ENCODE measurements at regions not wholly inside any gene's neighbourhood (a gene's known extent, or its start where the extent isn't known, plus 50 kb on each side); places are given as distances from the start of the nearest gene placed in this dataset.

DNA sequence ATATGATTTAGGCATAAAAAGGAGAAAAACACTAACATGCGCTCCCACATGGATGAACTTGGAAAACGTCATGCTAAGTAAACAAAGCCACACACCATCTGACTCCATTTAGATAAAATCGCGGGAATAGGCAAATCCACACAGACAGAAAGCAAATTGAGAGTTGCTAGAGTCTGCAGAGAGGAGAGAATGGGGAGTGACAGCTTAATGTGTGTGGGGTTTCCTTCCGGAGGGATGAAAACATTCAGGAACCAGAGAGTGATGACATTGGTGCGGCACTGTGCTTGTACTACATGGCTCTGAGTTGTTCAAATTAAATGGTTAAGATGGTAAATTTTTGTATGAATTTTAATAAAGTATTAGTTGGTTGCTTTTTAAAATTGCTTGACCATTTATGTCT, 482.9 kb upstream of the AKR1E2 start:
- intact Hi-C loops (cut with DNase I): no loop called here
- no peaks in the 10 kb centered on the region for H3K27me3 ChIP-seq
- no peaks in the 10 kb centered on the region for H3K36me3 ChIP-seq
- 93% methylated on average over 6 of the region's 6 CpGs for WGBS, 2 donors
- H3K4me3 ChIP-seq (replicated peaks in 1 of 3): no peak overlapping the region
- H3K27ac ChIP-seq: no peak overlapping the region
- DNase-seq: no peak
- H3K4me1 ChIP-seq: peaks cover 6 to 35% of the 10 kb centered on the region in 2 donors
- TF ChIP-seq CTCF (IDR thresholded peaks at IDR 0.05): no peak
- TF ChIP-seq POLR2A (IDR thresholded peaks at IDR 0.05): no peak
- H3K9me3 ChIP-seq: no peaks in the 10 kb centered on the region

DNA sequence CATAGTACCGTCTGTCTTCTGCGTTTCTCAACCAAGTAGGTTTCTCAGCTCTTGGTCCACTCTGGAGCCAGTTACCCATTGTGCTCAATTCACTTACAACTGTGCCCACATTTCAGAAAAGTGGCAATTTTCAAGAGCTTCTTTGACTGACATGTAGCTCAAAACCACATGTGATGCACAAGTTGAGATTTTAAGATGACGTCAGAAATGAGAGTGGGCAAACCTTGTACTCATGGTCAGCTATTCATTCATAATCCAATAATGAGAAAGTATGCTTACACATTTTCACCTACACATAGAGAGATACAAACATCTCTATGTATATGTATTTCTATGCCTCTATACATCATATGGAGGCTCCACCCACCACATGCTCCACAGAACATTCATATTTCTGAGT, 487.2 kb upstream of the AKR1E2 start:
- TF ChIP-seq POLR2A (IDR thresholded peaks at IDR 0.05) (no peak), CTCF (IDR thresholded peaks at IDR 0.05) (no peak)
- Histone ChIP-seq H3K36me3 (no peaks in the 10 kb centered on the region), H3K4me1 (peaks cover 0 to 3% of the 10 kb centered on the region in 2 donors), H3K27me3 (no peaks in the 10 kb centered on the region), H3K9me3 (no peaks in the 10 kb centered on the region), H3K27ac (no peak overlapping the region), H3K4me3 (replicated peaks in 1 of 3) (no peak overlapping the region)
- 97 to 99% methylated on average over 3 of the region's 3 CpGs for WGBS, 2 donors
- intact Hi-C loops (cut with DNase I): no loop called here
- DNase-seq: no peak

DNA sequence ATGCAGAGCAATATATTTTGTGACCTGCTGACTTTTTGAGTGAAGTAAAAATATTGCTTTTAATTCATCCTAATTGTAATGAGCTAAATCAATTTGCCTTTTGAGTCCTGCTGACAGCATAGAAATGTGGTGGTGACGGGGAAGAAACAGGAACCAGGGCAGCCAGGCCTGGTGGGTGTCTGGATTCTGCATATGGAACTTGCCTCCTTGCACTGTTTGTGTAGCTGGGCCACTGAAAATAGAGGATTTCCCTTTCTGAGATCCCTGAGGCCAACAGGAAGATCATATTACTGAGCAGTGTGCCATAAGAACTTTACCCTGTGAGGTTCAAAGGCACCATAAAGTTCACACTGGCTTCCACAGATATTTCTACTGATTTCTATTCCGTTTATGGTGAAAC, 488.4 kb upstream of the AKR1E2 start:
- Histone ChIP-seq H3K36me3 (no peaks in the 10 kb centered on the region), H3K4me1 (peaks cover 0 to 3% of the 10 kb centered on the region in 2 donors), H3K27me3 (no peaks in the 10 kb centered on the region), H3K4me3 (replicated peaks in 1 of 3) (no peak overlapping the region), H3K27ac (no peak overlapping the region), H3K9me3 (no peaks in the 10 kb centered on the region)
- TF ChIP-seq POLR2A (IDR thresholded peaks at IDR 0.05) (no peak), CTCF (IDR thresholded peaks at IDR 0.05) (no peak)
- intact Hi-C loops (cut with DNase I): no loop called here
- no peak for DNase-seq
- WGBS, 2 donors: 62 to 87% methylated on average over 2 of the region's 2 CpGs

DNA sequence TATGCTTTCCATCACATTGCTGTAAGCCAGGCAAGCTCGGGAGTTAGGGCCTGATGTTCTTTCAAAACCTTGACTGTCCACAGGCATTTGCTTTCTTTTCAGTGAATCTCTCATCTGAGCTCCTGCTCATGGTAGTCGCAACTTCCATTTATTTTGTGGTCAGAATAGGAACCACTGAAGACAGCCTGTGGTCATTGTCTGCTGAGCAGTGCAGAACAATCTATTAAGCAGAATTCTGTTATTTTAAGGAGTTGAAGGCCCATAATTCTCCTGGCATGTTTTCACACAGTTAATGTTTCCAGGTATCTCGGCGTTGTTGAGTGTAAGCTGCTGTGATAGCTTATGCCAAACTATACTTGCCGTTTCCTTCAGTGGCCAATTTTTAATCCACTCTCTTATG, 491.1 kb upstream of the AKR1E2 start:
- Histone ChIP-seq H3K4me3 (replicated peaks in 1 of 3) (no peak overlapping the region), H3K27me3 (no peaks in the 10 kb centered on the region)
- 81 to 87% methylated on average over 5 of the region's 5 CpGs for WGBS, 2 donors

GRCh38 chr10:4334015-4334414, 492.0 kb upstream of the AKR1E2 start:
- TF ChIP-seq POLR2A (IDR thresholded peaks at IDR 0.05) (no peak), CTCF (IDR thresholded peaks at IDR 0.05) (no peak)
- Histone ChIP-seq H3K4me1 (peaks cover 0 to 3% of the 10 kb centered on the region in 2 donors), H3K36me3 (no peaks in the 10 kb centered on the region), H3K27ac (no peak overlapping the region), H3K4me3 (replicated peaks in 1 of 3) (no peak overlapping the region), H3K27me3 (no peaks in the 10 kb centered on the region), H3K9me3 (no peaks in the 10 kb centered on the region)
- intact Hi-C loops (cut with DNase I): no loop called here
- 87 to 91% methylated on average over 6 of the region's 6 CpGs for WGBS, 2 donors
- no peak for DNase-seq

More for the DNA sequence above, 491.1 kb upstream of the AKR1E2 start:
- Histone ChIP-seq H3K4me1 (peaks cover 0 to 3% of the 10 kb centered on the region in 2 donors), H3K27ac (no peak overlapping the region), H3K36me3 (no peaks in the 10 kb centered on the region), H3K9me3 (no peaks in the 10 kb centered on the region)
- TF ChIP-seq POLR2A (IDR thresholded peaks at IDR 0.05) (no peak), CTCF (IDR thresholded peaks at IDR 0.05) (no peak)
- intact Hi-C loops (cut with DNase I): no loop called here
- no peak for DNase-seq

Data from thyroid gland (tissue), 4 donors.